ENCODE measurements at regions not wholly inside any gene's neighbourhood (a gene's known extent, or its start where the extent isn't known, plus 50 kb on each side); places are given as distances from the start of the nearest gene placed in this dataset.
"Not testable (repeated sequence)": the region's sequence is repeated elsewhere in the genome, so short reads cannot be mapped to it uniquely, and the experiment has no call there.

GRCh38 chrX:74251006-74251930 is 52.7 kb upstream of the ZCCHC13 start:
- DNase-seq (ENCODE audit: low spot score): no peak

GRCh38 chrX:74250574-74250973 is 53.4 kb upstream of the ZCCHC13 start:
- DNase-seq (ENCODE audit: low spot score): no peak

- no peak for DNase-seq (ENCODE audit: low spot score)
Measured at GRCh38 chrX:74249963-74250362, 54.0 kb upstream of the ZCCHC13 start.

GRCh38 chrX:74248889-74249288 is 55.1 kb upstream of the ZCCHC13 start:
- DNase-seq (ENCODE audit: low spot score): no peak

GRCh38 chrX:74246524-74246923 is 57.5 kb upstream of the ZCCHC13 start:
- DNase-seq (ENCODE audit: low spot score): no peak

GRCh38 chrX:74242484-74243138 is 61.4 kb upstream of the ZCCHC13 start:
- DNase-seq (ENCODE audit: low spot score): no peak

GRCh38 chrX:74242050-74242449 is 61.9 kb upstream of the ZCCHC13 start:
- DNase-seq (ENCODE audit: low spot score): no peak

- DNase-seq (ENCODE audit: low spot score): no peak
Measured at GRCh38 chrX:74238771-74239170, 65.2 kb upstream of the ZCCHC13 start.

- DNase-seq (ENCODE audit: low spot score): no peak
Measured at GRCh38 chrX:74234818-74235217, 69.2 kb upstream of the ZCCHC13 start.

- no peak for DNase-seq (ENCODE audit: low spot score)
Measured at GRCh38 chrX:74232859-74233258, 71.1 kb upstream of the ZCCHC13 start.

GRCh38 chrX:74231625-74232024 is 72.4 kb upstream of the ZCCHC13 start:
- no peak for DNase-seq (ENCODE audit: low spot score)

- DNase-seq (ENCODE audit: low spot score): no peak
Measured at GRCh38 chrX:74230094-74230493, 73.9 kb upstream of the ZCCHC13 start.

- no peak for DNase-seq (ENCODE audit: low spot score)
Measured at GRCh38 chrX:74225111-74225510, 78.9 kb upstream of the ZCCHC13 start.

- no peak for DNase-seq (ENCODE audit: low spot score)
Measured at GRCh38 chrX:74220277-74220676, 83.7 kb upstream of the ZCCHC13 start.

GRCh38 chrX:74218895-74219294 is 85.1 kb upstream of the ZCCHC13 start:
- DNase-seq (ENCODE audit: low spot score): no peak

GRCh38 chrX:74216421-74216820 is 87.6 kb upstream of the ZCCHC13 start:
- no peak for DNase-seq (ENCODE audit: low spot score)

GRCh38 chrX:74211911-74212310 is 92.1 kb upstream of the ZCCHC13 start:
- DNase-seq (ENCODE audit: low spot score): no peak

- no peak for DNase-seq (ENCODE audit: low spot score)
Measured at GRCh38 chrX:74207539-74207938, 96.4 kb upstream of the ZCCHC13 start.

- DNase-seq (ENCODE audit: low spot score): no peak
Measured at GRCh38 chrX:74195605-74196004, 108.4 kb upstream of the ZCCHC13 start.

- DNase-seq (ENCODE audit: low spot score): no peak
Measured at GRCh38 chrX:74195120-74195519, 108.9 kb upstream of the ZCCHC13 start.

GRCh38 chrX:74187211-74187610 is 116.8 kb upstream of the ZCCHC13 start:
- no peak for DNase-seq (ENCODE audit: low spot score)

GRCh38 chrX:74183047-74183446 is 120.9 kb upstream of the ZCCHC13 start:
- DNase-seq (ENCODE audit: low spot score): not testable (repeated sequence)

GRCh38 chrX:74181976-74182375 is 122.0 kb upstream of the ZCCHC13 start:
- DNase-seq (ENCODE audit: low spot score): not testable (repeated sequence)

Data from ecto neural progenitor cell (in vitro differentiated cells).